Karpas-422 (cell line): ENCODE measurements at regions not wholly inside any gene's neighbourhood (a gene's known extent, or its start where the extent isn't known, plus 50 kb on each side); places are given as distances from the start of the nearest gene placed in this dataset.

Experiments used
- DNase-seq: peaks from one replicate; pipeline ENCODE4 v3.0.0-alpha.2; 2015
- H2AFZ ChIP-seq: fragments of 200-600 bp; sonication (generic); 2 replicates; pipeline ENCODE4 v1.6.1; 2014; ENCODE audit warnings: antibody characterized with exemption, low read length, mixed read lengths
- H3K27ac ChIP-seq: fragments of 200-600 bp; sonication (generic); 2 replicates; pipeline ENCODE4 v1.5.1; 2014; ENCODE audit warnings: mild to moderate bottlenecking, low read length, moderate library complexity
- H3K27me3 ChIP-seq: fragments of 200-600 bp; sonication (generic); 2 replicates; pipeline ENCODE4 v1.6.1; 2014; ENCODE audit warnings: low read length, mixed read lengths
- H3K36me3 ChIP-seq: fragments of 200-600 bp; sonication (generic); 2 replicates; pipeline ENCODE4 v1.6.1; 2014; ENCODE audit warnings: low read length, mixed read lengths; ENCODE audit not compliant: insufficient read depth
- H3K4me1 ChIP-seq: fragments of 200-600 bp; sonication (generic); 2 replicates; pipeline ENCODE4 v1.6.1; 2014; ENCODE audit warnings: mild to moderate bottlenecking, low read length, mixed read lengths
- H3K4me2 ChIP-seq: fragments of 200-600 bp; sonication (generic); 2 replicates; pipeline ENCODE4 v1.6.1; 2014; ENCODE audit warnings: low read length, low read depth, mild to moderate bottlenecking; ENCODE audit not compliant: poor library complexity, severe bottlenecking
- H3K4me3 ChIP-seq: fragments of 200-600 bp; sonication (generic); 2 replicates; pipeline ENCODE4 v1.5.1; 2014; ENCODE audit warnings: mild to moderate bottlenecking, antibody characterized with exemption, low read length, mixed read lengths
- H3K79me2 ChIP-seq: fragments of 200-600 bp; sonication (generic); 2 replicates; pipeline ENCODE4 v1.6.1; 2014; ENCODE audit warnings: mild to moderate bottlenecking, low read length, mixed read lengths
- H3K9ac ChIP-seq: fragments of 200-600 bp; sonication (generic); 2 replicates; pipeline ENCODE4 v1.6.0; 2014; ENCODE audit warnings: low read length
- H3K9me2 ChIP-seq: fragments of 200-600 bp; sonication (generic), shearing (Covaris generic); replicated peaks from 2 replicates; pipeline ENCODE4 v1.6.0; 2014; ENCODE audit warnings: mild to moderate bottlenecking, low read length, moderate library complexity; ENCODE audit not compliant: insufficient read depth
- H3K9me3 ChIP-seq: fragments of 300-700, 200-600 bp; sonication (generic); 2 replicates; pipeline ENCODE4 v1.6.1; 2014; ENCODE audit warnings: low read length, mixed read lengths
- H4K20me1 ChIP-seq: fragments of 200-600 bp; sonication (generic); 2 replicates; pipeline ENCODE4 v1.6.1; 2014; ENCODE audit warnings: mild to moderate bottlenecking, antibody characterized with exemption, low read length, low read depth; ENCODE audit not compliant: insufficient read depth

GRCh38 chr7:19491821-19492452, 216.9 kb downstream of the POLR1F start:
- Histone ChIP-seq H3K36me3 (no peaks in the 10 kb centered on the region), H3K9me3 (no peaks in the 10 kb centered on the region), H3K27me3 (no peaks in the 10 kb centered on the region), H3K79me2 (no peaks in the 10 kb centered on the region), H3K27ac (no peak overlapping the region), H4K20me1 (no peaks in the 10 kb centered on the region), H3K4me1 (no peaks in the 10 kb centered on the region), H3K9me2 (no peaks in the 10 kb centered on the region), H3K4me3 (no peak overlapping the region), H3K4me2 (no peak overlapping the region), H3K9ac (no peak overlapping the region), H2AFZ (no peak overlapping the region)
- peak; percentile 77 for DNase-seq

- Histone ChIP-seq H3K27me3 (no peaks in the 10 kb centered on the region), H3K36me3 (no peaks in the 10 kb centered on the region), H2AFZ (no peak overlapping the region), H3K4me1 (no peaks in the 10 kb centered on the region), H3K9me3 (no peaks in the 10 kb centered on the region), H3K9ac (no peak overlapping the region), H3K4me2 (no peak overlapping the region), H3K79me2 (no peaks in the 10 kb centered on the region), H3K9me2 (no peaks in the 10 kb centered on the region), H4K20me1 (no peaks in the 10 kb centered on the region), H3K4me3 (no peak overlapping the region), H3K27ac (no peak overlapping the region)
- no peak for DNase-seq
Measured at GRCh38 chr7:19491371-19491770, 217.5 kb downstream of the POLR1F start.

- H3K9me2 ChIP-seq: no peaks in the 10 kb centered on the region
- no peaks in the 10 kb centered on the region for H3K79me2 ChIP-seq
- no peaks in the 10 kb centered on the region for H3K4me1 ChIP-seq
- H3K36me3 ChIP-seq: no peaks in the 10 kb centered on the region
- no peak overlapping the region for H3K27ac ChIP-seq
- H2AFZ ChIP-seq: no peak overlapping the region
- H3K27me3 ChIP-seq: no peaks in the 10 kb centered on the region
- no peak overlapping the region for H3K4me3 ChIP-seq
- H3K9ac ChIP-seq: no peak overlapping the region
- H3K9me3 ChIP-seq: no peaks in the 10 kb centered on the region
- H4K20me1 ChIP-seq: no peaks in the 10 kb centered on the region
- H3K4me2 ChIP-seq: no peak overlapping the region
- no peak for DNase-seq
Measured at GRCh38 chr7:19489162-19489820, 219.5 kb downstream of the POLR1F start.

- DNase-seq: no peak
- no peaks in the 10 kb centered on the region for H3K4me1 ChIP-seq
Measured at GRCh38 chr7:19488056-19488455, 220.8 kb downstream of the POLR1F start.

GRCh38 chr7:19482628-19483027, 226.2 kb downstream of the POLR1F start:
- Histone ChIP-seq H3K27ac (no peak overlapping the region), H3K27me3 (no peaks in the 10 kb centered on the region), H3K9ac (no peak overlapping the region), H3K9me3 (no peaks in the 10 kb centered on the region), H3K36me3 (no peaks in the 10 kb centered on the region), H3K4me1 (no peaks in the 10 kb centered on the region), H2AFZ (no peak overlapping the region), H3K4me3 (no peak overlapping the region), H3K79me2 (no peaks in the 10 kb centered on the region), H4K20me1 (no peaks in the 10 kb centered on the region), H3K4me2 (no peak overlapping the region), H3K9me2 (no peaks in the 10 kb centered on the region)
- DNase-seq: no peak

More at GRCh38 chr7:19488056-19488455, 220.8 kb downstream of the POLR1F start:
- no peaks in the 10 kb centered on the region for H3K9me3 ChIP-seq
- H3K27ac ChIP-seq: no peak overlapping the region
- no peak overlapping the region for H2AFZ ChIP-seq
- H3K9me2 ChIP-seq: no peaks in the 10 kb centered on the region
- no peaks in the 10 kb centered on the region for H3K36me3 ChIP-seq
- H3K4me3 ChIP-seq: no peak overlapping the region
- no peak overlapping the region for H3K4me2 ChIP-seq
- H3K9ac ChIP-seq: no peak overlapping the region
- no peaks in the 10 kb centered on the region for H3K27me3 ChIP-seq
- H3K79me2 ChIP-seq: no peaks in the 10 kb centered on the region
- no peaks in the 10 kb centered on the region for H4K20me1 ChIP-seq

GRCh38 chr7:19480383-19480782, 228.5 kb downstream of the POLR1F start:
- Histone ChIP-seq H3K4me2 (no peak overlapping the region), H3K4me3 (no peak overlapping the region), H3K36me3 (no peaks in the 10 kb centered on the region), H3K79me2 (no peaks in the 10 kb centered on the region), H4K20me1 (no peaks in the 10 kb centered on the region), H3K9me2 (no peaks in the 10 kb centered on the region), H3K9ac (no peak overlapping the region), H3K4me1 (no peaks in the 10 kb centered on the region), H3K27ac (no peak overlapping the region), H3K9me3 (no peaks in the 10 kb centered on the region), H3K27me3 (no peaks in the 10 kb centered on the region), H2AFZ (no peak overlapping the region)
- no peak for DNase-seq

- Histone ChIP-seq H3K4me2 (no peak overlapping the region), H4K20me1 (no peaks in the 10 kb centered on the region), H3K4me3 (no peak overlapping the region), H3K9me2 (no peaks in the 10 kb centered on the region), H3K27me3 (no peaks in the 10 kb centered on the region; the same call in 1 of the 2 replicates), H3K36me3 (no peaks in the 10 kb centered on the region), H3K9ac (no peak overlapping the region), H3K4me1 (no peaks in the 10 kb centered on the region), H2AFZ (no peak overlapping the region), H3K79me2 (no peaks in the 10 kb centered on the region), H3K9me3 (no peaks in the 10 kb centered on the region), H3K27ac (no peak overlapping the region)
- DNase-seq: no peak
Measured at GRCh38 chr7:19470031-19470430, 238.8 kb downstream of the POLR1F start.

GRCh38 chr7:19465861-19466260, 243.0 kb downstream of the POLR1F start:
- H3K27ac ChIP-seq: no peak overlapping the region
- H3K4me2 ChIP-seq: no peak overlapping the region
- H2AFZ ChIP-seq: no peak overlapping the region
- H3K27me3 ChIP-seq: no peaks in the 10 kb centered on the region; the same call in 1 of the 2 replicates
- H3K36me3 ChIP-seq: no peaks in the 10 kb centered on the region
- H3K9me2 ChIP-seq: no peaks in the 10 kb centered on the region
- H3K4me3 ChIP-seq: no peak overlapping the region
- DNase-seq: no peak
- H3K4me1 ChIP-seq: no peaks in the 10 kb centered on the region
- H4K20me1 ChIP-seq: no peaks in the 10 kb centered on the region
- no peaks in the 10 kb centered on the region for H3K9me3 ChIP-seq
- no peaks in the 10 kb centered on the region for H3K79me2 ChIP-seq
- H3K9ac ChIP-seq: no peak overlapping the region
